GM13977 (cell line): ENCODE measurements at regions not wholly inside any gene's neighbourhood (a gene's known extent, or its start where the extent isn't known, plus 50 kb on each side); places are given as distances from the start of the nearest gene placed in this dataset.

Source experiments
- DNase-seq: peaks from one replicate; pipeline ENCODE4 v3.0.0; 2012; ENCODE audit warnings: low spot score
- in situ Hi-C: fragments of 300-500 bp; cut with MboI; formaldehyde crosslinking; loops from one replicate; pipeline ENCODE4 v1.12.0; 2022; ENCODE audit warnings: low sequenced_read_pairs, low pct_unique_long_range_greater_than_20kb, mixed read lengths, inconsistent platforms; ENCODE audit not compliant: unreplicated experiment
- TF ChIP-seq, protein P1 (sequence below): IDR thresholded peaks from 2 replicates; pipeline ENCODE4 v1.5.1; 2012; ENCODE audit warnings: mild to moderate bottlenecking, control low read depth; ENCODE audit not compliant: insufficient read depth; ENCODE audit errors: extremely low read depth, missing control alignments

DNA sequence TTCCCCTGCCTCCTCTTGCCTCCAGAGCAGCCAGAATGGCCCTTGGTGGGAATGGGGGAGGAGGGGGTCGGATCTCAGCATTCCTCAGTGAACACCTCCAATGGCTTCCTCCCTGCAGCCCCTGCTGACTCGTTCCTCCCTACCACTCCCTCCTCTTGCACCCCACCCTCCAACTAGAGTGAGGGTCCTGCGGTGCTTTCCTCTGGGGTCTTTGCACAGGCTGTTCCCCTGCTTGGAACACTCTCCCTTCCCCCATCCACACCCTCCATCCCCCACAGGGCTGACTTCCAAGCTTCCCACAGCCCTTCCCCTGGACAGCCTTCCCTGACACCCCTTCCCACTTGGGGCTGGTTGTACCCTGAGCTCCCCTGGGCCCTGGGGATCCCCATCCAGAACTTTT, 70.4 kb upstream of the NEK6 start:
- no peak for DNase-seq
- in situ Hi-C loops: no loop called here
- TF ChIP-seq, protein P1, sequence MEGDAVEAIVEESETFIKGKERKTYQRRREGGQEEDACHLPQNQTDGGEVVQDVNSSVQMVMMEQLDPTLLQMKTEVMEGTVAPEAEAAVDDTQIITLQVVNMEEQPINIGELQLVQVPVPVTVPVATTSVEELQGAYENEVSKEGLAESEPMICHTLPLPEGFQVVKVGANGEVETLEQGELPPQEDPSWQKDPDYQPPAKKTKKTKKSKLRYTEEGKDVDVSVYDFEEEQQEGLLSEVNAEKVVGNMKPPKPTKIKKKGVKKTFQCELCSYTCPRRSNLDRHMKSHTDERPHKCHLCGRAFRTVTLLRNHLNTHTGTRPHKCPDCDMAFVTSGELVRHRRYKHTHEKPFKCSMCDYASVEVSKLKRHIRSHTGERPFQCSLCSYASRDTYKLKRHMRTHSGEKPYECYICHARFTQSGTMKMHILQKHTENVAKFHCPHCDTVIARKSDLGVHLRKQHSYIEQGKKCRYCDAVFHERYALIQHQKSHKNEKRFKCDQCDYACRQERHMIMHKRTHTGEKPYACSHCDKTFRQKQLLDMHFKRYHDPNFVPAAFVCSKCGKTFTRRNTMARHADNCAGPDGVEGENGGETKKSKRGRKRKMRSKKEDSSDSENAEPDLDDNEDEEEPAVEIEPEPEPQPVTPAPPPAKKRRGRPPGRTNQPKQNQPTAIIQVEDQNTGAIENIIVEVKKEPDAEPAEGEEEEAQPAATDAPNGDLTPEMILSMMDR: no peak

DNA sequence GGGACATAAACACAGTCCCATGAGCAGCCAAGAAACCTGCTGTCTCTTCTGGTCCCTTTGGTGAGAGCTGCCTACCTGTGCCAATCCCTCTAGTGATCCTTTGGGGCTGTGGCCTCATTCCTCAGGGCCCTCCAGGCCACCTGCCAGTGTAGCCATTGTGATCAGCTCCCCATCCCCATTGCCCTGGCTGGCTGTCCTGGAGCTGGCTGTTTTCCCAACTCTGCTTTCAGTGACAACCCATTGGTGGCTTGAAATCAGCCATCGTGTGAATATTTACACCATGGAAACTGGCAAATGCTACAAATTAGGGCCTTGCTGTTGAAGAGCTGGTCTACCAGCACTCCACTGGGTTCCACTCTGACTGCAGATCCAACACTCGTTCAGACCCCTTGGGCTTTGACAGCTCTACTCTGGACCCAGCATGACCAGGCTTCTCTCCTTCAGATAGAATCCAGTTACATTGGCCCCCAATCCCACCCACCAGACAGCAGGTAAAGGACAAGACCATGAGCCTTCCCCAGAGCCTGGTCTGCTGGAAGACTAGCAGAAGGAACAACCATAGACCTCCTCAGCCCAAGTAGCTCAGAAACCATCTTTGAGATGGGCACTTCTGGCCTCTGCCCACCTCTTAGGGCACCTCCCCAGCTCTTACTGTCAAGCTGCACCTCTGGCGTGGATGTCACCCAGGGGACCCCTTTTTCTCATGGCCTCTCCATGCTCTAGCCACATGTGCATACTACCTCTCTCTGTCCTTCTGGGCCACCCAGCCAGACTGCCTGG, 69.2 kb upstream of the NEK6 start:
- DNase-seq: no peak
- TF ChIP-seq, protein P1: no peak
- in situ Hi-C loops: no loop called here

DNA sequence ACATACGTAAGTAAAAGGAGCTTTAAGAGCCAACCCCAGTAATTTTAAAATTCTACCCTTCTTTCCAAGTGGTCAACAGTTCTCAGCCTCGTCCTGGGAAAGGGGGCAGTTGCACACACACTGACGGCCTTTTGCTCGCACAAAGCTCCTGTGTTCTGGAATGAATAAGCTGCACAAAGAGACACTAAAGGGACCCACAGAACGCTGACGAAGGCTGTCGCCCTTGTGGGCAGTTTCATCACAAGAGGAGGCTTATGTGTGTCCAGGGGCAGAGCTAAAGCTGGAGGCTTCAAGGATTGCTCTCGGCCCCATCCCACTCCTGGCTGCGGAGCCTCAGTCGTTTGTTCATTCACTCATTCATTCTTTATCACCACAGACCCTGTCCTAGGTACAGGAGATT, 67.0 kb upstream of the NEK6 start:
- no peak for DNase-seq
- in situ Hi-C loops: loop anchor here (10.0 kb wide), 1 partner anchor 46 kb away; no protein-coding TSS in a partner anchor
- TF ChIP-seq, protein P1: no peak

DNA sequence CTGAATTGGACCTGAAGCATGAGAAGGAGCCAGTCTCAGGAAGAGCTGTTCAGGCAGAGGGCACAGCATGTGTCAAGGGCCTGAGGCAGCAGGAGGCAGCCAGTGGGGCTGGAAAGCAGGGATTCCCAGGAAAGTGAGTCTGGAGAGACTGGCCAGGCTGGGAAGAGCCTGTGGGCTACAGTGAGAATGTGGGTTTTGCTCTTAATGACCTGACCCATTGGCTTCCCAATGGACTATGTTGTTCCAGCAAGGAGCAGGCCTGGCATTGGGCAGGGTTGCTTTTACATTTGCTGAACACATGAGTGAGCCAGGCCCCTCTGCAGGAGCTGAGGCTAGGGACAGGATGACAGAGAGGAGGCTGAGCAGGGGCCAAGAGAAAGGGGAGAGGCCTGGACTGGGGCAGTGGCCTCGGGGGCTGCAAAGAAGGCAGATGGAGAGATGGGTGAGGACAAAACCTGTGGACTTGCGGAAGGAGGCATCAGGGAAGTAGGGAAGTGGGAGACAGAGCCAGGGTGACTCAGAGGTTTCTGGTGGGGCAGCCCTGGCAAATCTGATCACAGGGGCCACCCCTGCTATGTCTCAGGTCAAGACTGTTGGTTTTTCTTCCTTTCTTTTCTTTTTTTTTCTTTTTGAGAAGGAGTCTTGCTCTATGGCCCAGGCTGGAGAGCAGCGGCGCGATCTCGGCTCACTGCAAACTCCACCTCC, 65.9 kb upstream of the NEK6 start:
- in situ Hi-C loops: loop anchor here (10.0 kb wide), 1 partner anchor 47 kb away; no protein-coding TSS in a partner anchor
- DNase-seq: no peak
- TF ChIP-seq, protein P1: no peak

DNA sequence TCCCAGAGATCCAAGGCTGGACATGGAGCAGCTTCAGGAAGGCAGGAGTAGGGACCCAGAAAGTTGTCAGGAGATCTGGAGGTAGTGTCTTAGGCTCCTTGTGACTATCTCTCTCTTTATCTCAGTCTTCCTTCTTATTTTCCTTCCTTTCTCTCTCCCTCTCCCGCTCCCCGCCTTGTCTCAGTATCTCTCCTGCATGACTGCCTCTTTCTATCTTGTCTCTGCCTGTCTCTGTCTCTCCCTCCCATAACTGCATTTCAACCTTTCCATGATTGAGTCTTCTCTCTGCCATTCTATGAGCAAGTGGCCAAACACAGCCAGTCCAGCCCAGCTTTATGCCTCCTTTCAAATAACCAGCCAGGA, 61.0 kb upstream of the NEK6 start:
- TF ChIP-seq, protein P1: no peak
- in situ Hi-C loops: loop anchor here (10.0 kb wide), 1 partner anchor 52 kb away; no protein-coding TSS in a partner anchor

DNA sequence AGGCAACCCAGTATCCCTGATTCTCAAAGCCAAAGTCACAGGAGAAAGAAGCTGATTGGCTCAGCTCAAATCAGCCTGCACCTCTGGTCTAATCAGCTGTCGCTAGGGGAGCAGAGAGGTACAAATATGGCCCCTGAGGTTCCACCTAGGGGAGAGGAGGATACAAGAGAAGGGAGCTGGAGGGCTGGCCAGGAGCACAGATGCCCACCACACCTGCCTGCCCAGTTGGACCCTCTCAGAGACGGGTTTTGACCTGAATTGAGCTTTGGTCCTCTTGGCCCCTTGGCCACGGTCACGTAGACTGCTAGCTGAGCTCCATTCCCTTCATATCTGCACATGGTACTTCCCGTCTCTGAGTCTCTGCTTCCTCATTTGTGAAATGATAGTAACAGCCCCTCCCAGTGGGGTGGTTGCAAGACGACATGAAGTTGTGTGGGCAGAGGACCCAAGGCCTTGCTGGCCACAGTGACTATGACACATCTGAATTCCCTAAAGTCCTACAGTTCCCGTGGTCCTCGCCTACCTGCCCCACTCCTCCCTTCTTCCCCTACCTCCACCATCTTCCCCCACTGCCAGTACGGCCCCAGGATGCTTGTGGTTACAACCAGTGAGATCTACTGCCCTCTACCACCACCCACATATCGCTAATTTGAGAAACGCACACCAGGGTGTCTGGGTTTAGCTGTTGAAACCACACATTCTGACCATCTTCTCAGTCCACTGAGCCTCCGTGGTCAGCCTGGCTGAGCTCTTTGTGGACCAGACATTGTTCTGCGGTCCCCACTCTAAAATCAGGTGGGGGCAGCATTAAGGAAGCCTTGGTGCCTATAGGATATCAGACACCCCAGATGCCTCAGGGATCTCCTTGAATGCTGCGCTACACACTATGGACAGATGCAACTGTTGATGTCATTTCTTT, 60.3 kb upstream of the NEK6 start:
- TF ChIP-seq, protein P1: peak; percentile 6
- in situ Hi-C loops: loop anchor here (10.0 kb wide), 1 partner anchor 53 kb away; no protein-coding TSS in a partner anchor

More for the DNA sequence above, 61.0 kb upstream of the NEK6 start:
- no peak for DNase-seq

More for the DNA sequence above, 60.3 kb upstream of the NEK6 start:
- DNase-seq: peak; percentile 53
